GM12878 (cell line): ENCODE measurements at regions not wholly inside any gene's neighbourhood (a gene's known extent, or its start where the extent isn't known, plus 50 kb on each side); places are given as distances from the start of the nearest gene placed in this dataset.

Experiments
- ATAC-seq: fragments of 200-7000 bp; cut with Tn5 transposase; 3 replicates; pipeline ENCODE4 v1.9.1; 2020; ENCODE audit warnings: mild to moderate bottlenecking, moderate library complexity
- BruUV-seq: library from RNA; stranded (reverse); fragments of 400-500 nt; replicated peaks from 2 replicates; lab custom pipeline; 2021; lab: Mats Ljungman, UMichigan
- CTCF ChIA-PET: fragments of 300-600 bp; sonication (Branson Sonifier 250); formaldehyde crosslinking; extraction: SDS; loops from one replicate; lab custom pipeline; 2021; ENCODE audit warnings: inconsistent platforms; lab: Yijun Ruan, JAX
- POLR2A ChIA-PET: fragments of 350-600 bp; formaldehyde crosslinking; extraction: SDS; loops from one replicate; lab custom pipeline; 2021; ENCODE audit warnings: inconsistent platforms; lab: Charles Lee
- RAD21 ChIA-PET: fragments of 300-600 bp; sonication (Branson Sonifier 250); formaldehyde crosslinking; loops from one replicate; lab custom pipeline; 2023; ENCODE audit warnings: antibody characterized with exemption; ENCODE audit not compliant: unreplicated experiment; lab: Charles Lee
- SMC1A ChIA-PET: fragments of 300-600 bp; sonication (Branson Sonifier 250); formaldehyde crosslinking; loops from one replicate; lab custom pipeline; 2023; ENCODE audit not compliant: unreplicated experiment, uncharacterized antibody; lab: Charles Lee
- DNase-seq: peaks from one replicate; pipeline ENCODE4 v3.0.0-alpha.2; 2011; ENCODE audit warnings: low read depth, low spot score
- FAIRE-seq: peaks from 3 replicates; lab custom pipeline; 2011; peaks lifted over from hg19 to GRCh38; lab: Jason Lieb, UNC
- H2AFZ ChIP-seq: 2 replicates; pipeline ENCODE4 v1.6.0; 2011; ENCODE audit warnings: low read depth, low read length, control low read depth; ENCODE audit not compliant: control insufficient read depth
- H3K27ac ChIP-seq: 2 replicates; pipeline ENCODE4 v1.5.1; 2011; ENCODE audit warnings: control low read depth; ENCODE audit not compliant: control insufficient read depth, insufficient read depth
- H3K27me3 ChIP-seq, 2 experiments: replicated peaks in 1 of 2; 2 replicates each; pipeline versions ENCODE4 v1.6.0 to v1.6.1; 2011; ENCODE audit warnings: low read length in 1 of 2; ENCODE audit not compliant: control insufficient read depth in 2 of 2, insufficient read depth in 2 of 2
- H3K36me3 ChIP-seq, 2 experiments: 2 replicates each; pipeline ENCODE4 v1.5.1; 2011; ENCODE audit warnings: low read length in 1 of 2; ENCODE audit not compliant: control insufficient read depth in 2 of 2, insufficient read depth in 2 of 2
- H3K4me1 ChIP-seq: 2 replicates; pipeline ENCODE4 v1.6.1; 2011; ENCODE audit warnings: mild to moderate bottlenecking, low read length, moderate library complexity, mixed read lengths; ENCODE audit not compliant: control insufficient read depth, insufficient read depth
- H3K4me2 ChIP-seq: 2 replicates; pipeline ENCODE4 v1.6.0; 2011; ENCODE audit warnings: control low read depth; ENCODE audit not compliant: control insufficient read depth, insufficient read depth
- H3K4me3 ChIP-seq: fragments of 200-600 bp; sonication (generic); 2 replicates; pipeline ENCODE4 v1.5.1; 2016
- H3K79me2 ChIP-seq: 2 replicates; pipeline ENCODE4 v1.6.0; 2011; ENCODE audit warnings: low read length; ENCODE audit not compliant: control insufficient read depth, insufficient read depth
- H3K9ac ChIP-seq: 2 replicates; pipeline ENCODE4 v1.8.0; 2011; ENCODE audit warnings: low read length, control low read depth, mixed read lengths; ENCODE audit not compliant: control insufficient read depth, insufficient read depth
- H3K9me3 ChIP-seq: replicated peaks from 3 replicates; pipeline ENCODE4 v1.5.1; 2011; ENCODE audit warnings: mild to moderate bottlenecking, low read length; ENCODE audit not compliant: control insufficient read depth, insufficient read depth
- H4K20me1 ChIP-seq: 2 replicates; pipeline ENCODE4 v1.6.0; 2011; ENCODE audit not compliant: control insufficient read depth, insufficient read depth
- CBX5 ChIP-seq: sonication (generic); IDR thresholded peaks from 2 replicates; pipeline ENCODE4 v1.6.1; 2016; ENCODE audit warnings: low read depth, moderate library complexity, mild to moderate bottlenecking, inconsistent platforms
- DPF2 ChIP-seq: fragments of 450-650 bp; IDR thresholded peaks from 2 replicates; pipeline ENCODE4 v1.6.1; 2017; ENCODE audit warnings: mild to moderate bottlenecking
- ETV6 ChIP-seq, 2 experiments: fragments of 450-650 bp in 1 of 2; IDR thresholded peaks in 1 of 2; conservative IDR thresholded peaks in 1 of 2; 2 replicates each; pipeline ENCODE4 v1.6.1; 2014; ENCODE audit warnings: antibody characterized with exemption in 1 of 2, borderline replicate concordance in 1 of 2, low read depth in 1 of 2, mild to moderate bottlenecking in 1 of 2, moderate library complexity in 1 of 2
- HDGF ChIP-seq: fragments of 450-650 bp; IDR thresholded peaks from 2 replicates; pipeline ENCODE4 v1.6.1; 2016; ENCODE audit warnings: antibody characterized with exemption
- MEF2B ChIP-seq: fragments of 450-650 bp; IDR thresholded peaks from 2 replicates; pipeline ENCODE4 v1.6.1; 2018; ENCODE audit warnings: mild to moderate bottlenecking, moderate library complexity; ENCODE audit not compliant: partially characterized antibody, poor library complexity, severe bottlenecking
- RFX5 ChIP-seq: IDR thresholded peaks from 2 replicates; pipeline ENCODE4 v1.6.1; 2011; ENCODE audit warnings: low read depth, low read length, improper control_type of control experiment
- TCF12 ChIP-seq: IDR thresholded peaks from 2 replicates; pipeline ENCODE4 v1.6.1; 2011; ENCODE audit warnings: low read depth, mild to moderate bottlenecking, low read length
- WGBS: methylation state at CpG from one replicate; pipeline ENCODE4 v1.1.6; 2016; ENCODE audit warnings: low lambda C conversion rate; ENCODE audit not compliant: insufficient replicate concordance, insufficient coverage; ENCODE audit errors: missing lambda C conversion rate; 5-methylcytosine and 5-hydroxymethylcytosine counted together
- in situ Hi-C: fragments of 300-500 bp; cut with MboI; formaldehyde crosslinking; loops from 9 replicates; pipeline ENCODE4 v1.14.3; 2018; ENCODE audit warnings: mixed read lengths
- intact Hi-C: fragments of 100-400 bp; cut with micrococcal nuclease; formaldehyde crosslinking; loops from one replicate; pipeline ENCODE4 v1.14.2; 2022; ENCODE audit not compliant: unreplicated experiment
- TF ChIP-seq, protein P1 (sequence below): fragments of 450-650 bp; IDR thresholded peaks from 2 replicates; pipeline ENCODE4 v1.6.1; 2017; ENCODE audit warnings: antibody characterized with exemption, mild to moderate bottlenecking, moderate library complexity
- TF ChIP-seq, protein P2 (sequence below): fragments of 450-650 bp; IDR thresholded peaks from 2 replicates; pipeline ENCODE4 v1.6.1; 2017; ENCODE audit warnings: mild to moderate bottlenecking

DNA sequence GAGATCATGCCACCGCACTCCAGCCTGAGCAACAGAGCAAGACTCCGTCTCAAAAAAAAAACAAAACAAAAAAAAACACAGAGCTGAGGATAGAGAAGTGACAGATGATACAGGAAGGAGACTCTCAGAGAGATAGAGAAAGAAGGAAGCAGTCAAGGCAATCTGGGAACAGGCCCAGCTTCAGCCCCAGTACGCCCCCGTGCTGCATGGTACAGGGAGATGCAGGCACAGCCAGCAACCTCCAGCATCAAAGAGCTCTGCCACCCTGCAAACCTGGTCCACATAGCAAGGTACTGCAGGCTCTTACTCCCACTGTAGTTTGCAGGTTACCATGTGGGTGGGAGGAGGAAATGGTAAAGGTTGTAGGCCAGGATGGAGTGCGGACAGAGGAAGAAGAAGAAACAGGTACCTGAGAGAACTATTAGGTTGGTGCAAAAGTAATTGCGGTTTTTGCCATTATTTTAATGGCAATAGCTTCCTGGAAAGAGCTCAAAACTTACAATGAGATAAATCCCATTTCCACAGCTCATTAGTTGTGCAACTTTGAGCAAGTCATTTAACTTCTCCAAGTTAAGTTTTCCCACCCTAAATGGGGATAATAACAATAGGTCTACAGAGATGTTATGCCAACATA is 253.0 kb downstream of the ARRDC4 start (continued):
- TF ChIP-seq, protein P1, sequence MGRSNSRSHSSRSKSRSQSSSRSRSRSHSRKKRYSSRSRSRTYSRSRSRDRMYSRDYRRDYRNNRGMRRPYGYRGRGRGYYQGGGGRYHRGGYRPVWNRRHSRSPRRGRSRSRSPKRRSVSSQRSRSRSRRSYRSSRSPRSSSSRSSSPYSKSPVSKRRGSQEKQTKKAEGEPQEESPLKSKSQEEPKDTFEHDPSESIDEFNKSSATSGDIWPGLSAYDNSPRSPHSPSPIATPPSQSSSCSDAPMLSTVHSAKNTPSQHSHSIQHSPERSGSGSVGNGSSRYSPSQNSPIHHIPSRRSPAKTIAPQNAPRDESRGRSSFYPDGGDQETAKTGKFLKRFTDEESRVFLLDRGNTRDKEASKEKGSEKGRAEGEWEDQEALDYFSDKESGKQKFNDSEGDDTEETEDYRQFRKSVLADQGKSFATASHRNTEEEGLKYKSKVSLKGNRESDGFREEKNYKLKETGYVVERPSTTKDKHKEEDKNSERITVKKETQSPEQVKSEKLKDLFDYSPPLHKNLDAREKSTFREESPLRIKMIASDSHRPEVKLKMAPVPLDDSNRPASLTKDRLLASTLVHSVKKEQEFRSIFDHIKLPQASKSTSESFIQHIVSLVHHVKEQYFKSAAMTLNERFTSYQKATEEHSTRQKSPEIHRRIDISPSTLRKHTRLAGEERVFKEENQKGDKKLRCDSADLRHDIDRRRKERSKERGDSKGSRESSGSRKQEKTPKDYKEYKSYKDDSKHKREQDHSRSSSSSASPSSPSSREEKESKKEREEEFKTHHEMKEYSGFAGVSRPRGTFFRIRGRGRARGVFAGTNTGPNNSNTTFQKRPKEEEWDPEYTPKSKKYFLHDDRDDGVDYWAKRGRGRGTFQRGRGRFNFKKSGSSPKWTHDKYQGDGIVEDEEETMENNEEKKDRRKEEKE = no peak
- TF ChIP-seq MEF2B = no peak
- TF ChIP-seq, protein P2, sequence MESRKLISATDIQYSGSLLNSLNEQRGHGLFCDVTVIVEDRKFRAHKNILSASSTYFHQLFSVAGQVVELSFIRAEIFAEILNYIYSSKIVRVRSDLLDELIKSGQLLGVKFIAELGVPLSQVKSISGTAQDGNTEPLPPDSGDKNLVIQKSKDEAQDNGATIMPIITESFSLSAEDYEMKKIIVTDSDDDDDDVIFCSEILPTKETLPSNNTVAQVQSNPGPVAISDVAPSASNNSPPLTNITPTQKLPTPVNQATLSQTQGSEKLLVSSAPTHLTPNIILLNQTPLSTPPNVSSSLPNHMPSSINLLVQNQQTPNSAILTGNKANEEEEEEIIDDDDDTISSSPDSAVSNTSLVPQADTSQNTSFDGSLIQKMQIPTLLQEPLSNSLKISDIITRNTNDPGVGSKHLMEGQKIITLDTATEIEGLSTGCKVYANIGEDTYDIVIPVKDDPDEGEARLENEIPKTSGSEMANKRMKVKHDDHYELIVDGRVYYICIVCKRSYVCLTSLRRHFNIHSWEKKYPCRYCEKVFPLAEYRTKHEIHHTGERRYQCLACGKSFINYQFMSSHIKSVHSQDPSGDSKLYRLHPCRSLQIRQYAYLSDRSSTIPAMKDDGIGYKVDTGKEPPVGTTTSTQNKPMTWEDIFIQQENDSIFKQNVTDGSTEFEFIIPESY = no peak
- no peak for TF ChIP-seq RFX5
- TF ChIP-seq, all 136 proteins: peak for 0

DNA sequence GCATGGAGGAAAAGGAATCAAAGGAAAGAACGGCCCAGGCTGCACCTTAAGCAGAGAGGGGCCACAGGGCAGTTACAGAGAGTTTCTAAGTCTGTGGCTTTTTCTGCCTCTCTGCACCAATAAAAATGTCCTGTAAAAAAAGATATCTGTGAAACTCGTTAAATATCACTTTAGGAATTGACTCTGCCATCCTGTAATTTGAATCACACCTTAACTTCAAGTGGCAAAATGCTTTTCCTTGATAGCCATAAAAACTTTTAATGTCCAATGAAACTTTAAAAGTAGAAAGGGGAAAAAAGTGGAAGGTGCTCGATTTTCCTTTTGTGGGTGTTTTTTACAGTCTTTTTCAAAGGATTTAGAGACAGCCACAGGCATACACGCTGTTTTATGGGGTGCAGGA is 255.7 kb downstream of the ARRDC4 start:
- FAIRE-seq (no peak), DNase-seq (no peak), ATAC-seq (no peak)
- in situ Hi-C loops (no loop called here), intact Hi-C loops (no loop called here)
- Histone ChIP-seq H2AFZ (no peak overlapping the region), H3K9ac (no peak overlapping the region), H3K36me3 (no peaks in the 10 kb centered on the region), H3K79me2 (no peaks in the 10 kb centered on the region), H3K27ac (no peak overlapping the region), H3K4me2 (no peak overlapping the region), H3K9me3 (no peaks in the 10 kb centered on the region), H4K20me1 (no peaks in the 10 kb centered on the region), H3K4me3 (no peak overlapping the region), H3K4me1 (no peaks in the 10 kb centered on the region), H3K27me3 (no peaks in the 10 kb centered on the region)
- WGBS = 0% methylated on average over 4 of the region's 4 CpGs
- no peak for TF ChIP-seq HDGF
- TF ChIP-seq ETV6 (conservative IDR thresholded peaks at IDR 0.05 in 1 of 2, IDR thresholded peaks at IDR 0.05 in 1 of 2; ENCODE audit: borderline replicate concordance in 1 of 2, low read depth in 1 of 2) = no peak
- TF ChIP-seq CBX5 = no peak
- no peak for TF ChIP-seq TCF12
- TF ChIP-seq DPF2 = no peak
- BruUV-seq = no TSS peak
- CTCF ChIA-PET = interaction anchor here (0.6 kb wide), 1 partner anchor 47 kb away, joined by 3 read pairs; no protein-coding TSS in a partner anchor
- RAD21 ChIA-PET = no interaction called here
- SMC1A ChIA-PET = no interaction called here
- POLR2A ChIA-PET = no interaction called here
